Hypothalamus (tissue), 51 donors: ENCODE measurements at regions not wholly inside any gene's neighbourhood (a gene's known extent, or its start where the extent isn't known, plus 50 kb on each side); places are given as distances from the start of the nearest gene placed in this dataset.
"Not testable (repeated sequence)": the region's sequence is repeated elsewhere in the genome, so short reads cannot be mapped to it uniquely, and the experiment has no call there.

Experiments used
- DNase-seq, 51 donors: peaks; one replicate each; lab custom pipeline; 2025; lab: John Stamatoyannopoulos, UW

GRCh38 chr5:162603443-162604070 lies 536.0 kb downstream of the GABRG2 start:
- no peak for DNase-seq

- DNase-seq: no peak
Measured at GRCh38 chr5:162607879-162608278, 540.3 kb downstream of the GABRG2 start.

GRCh38 chr5:162621726-162622263 lies 554.2 kb downstream of the GABRG2 start:
- DNase-seq: not testable (repeated sequence)

GRCh38 chr5:162624110-162624509 lies 556.5 kb downstream of the GABRG2 start:
- DNase-seq: no peak

- no peak for DNase-seq
Measured at GRCh38 chr5:162637481-162637880, 569.9 kb downstream of the GABRG2 start.

- no peak for DNase-seq
Measured at GRCh38 chr5:162638849-162639248, 571.3 kb downstream of the GABRG2 start.

GRCh38 chr5:162641142-162641813 lies 573.7 kb downstream of the GABRG2 start:
- DNase-seq: no peak

- no peak for DNase-seq
Measured at GRCh38 chr5:162654661-162655405, 587.3 kb downstream of the GABRG2 start.

GRCh38 chr5:162657076-162657475 lies 589.5 kb downstream of the GABRG2 start:
- DNase-seq: no peak

GRCh38 chr5:162664846-162665245 lies 597.3 kb downstream of the GABRG2 start:
- DNase-seq: no peak

GRCh38 chr5:162668926-162669325 lies 601.4 kb downstream of the GABRG2 start:
- DNase-seq: no peak

GRCh38 chr5:162672061-162672460 lies 604.5 kb downstream of the GABRG2 start:
- DNase-seq: no peak

GRCh38 chr5:162683284-162683683 lies 615.7 kb downstream of the GABRG2 start:
- DNase-seq: no peak

GRCh38 chr5:162684145-162684544 lies 616.6 kb downstream of the GABRG2 start:
- DNase-seq: no peak

- no peak for DNase-seq
Measured at GRCh38 chr5:162685302-162685701, 617.7 kb downstream of the GABRG2 start.

GRCh38 chr5:162696272-162696671 lies 628.7 kb downstream of the GABRG2 start:
- DNase-seq: not testable (repeated sequence)

- DNase-seq: no peak
Measured at GRCh38 chr5:162699361-162699760, 631.8 kb downstream of the GABRG2 start.

GRCh38 chr5:162703914-162704313 lies 636.3 kb downstream of the GABRG2 start:
- DNase-seq: no peak

GRCh38 chr5:162711244-162711643 lies 643.7 kb downstream of the GABRG2 start:
- DNase-seq: no peak

GRCh38 chr5:162719720-162720119 lies 652.1 kb downstream of the GABRG2 start:
- no peak for DNase-seq

- DNase-seq: no peak
Measured at GRCh38 chr5:162721125-162721524, 653.6 kb downstream of the GABRG2 start.

- DNase-seq: no peak
Measured at GRCh38 chr5:162752612-162753011, 684.8 kb upstream of the CCNG1 start.
